Left forelimb (tissue), 1 donor: ENCODE measurements at regions not wholly inside any gene's neighbourhood (a gene's known extent, or its start where the extent isn't known, plus 50 kb on each side); places are given as distances from the start of the nearest gene placed in this dataset.

ENCODE experiments used
- DNase-seq: peaks from one replicate; pipeline ENCODE4 v3.0.0-alpha.2; 2018; ENCODE audit warnings: low spot score

- peak; percentile 72 for DNase-seq
Measured at GRCh38 chr3:72591522-72592421, 256.5 kb downstream of the SHQ1 start.

- no peak for DNase-seq
Measured at GRCh38 chr3:72590732-72591221, 257.5 kb downstream of the SHQ1 start.

GRCh38 chr3:72587282-72587681 is 261.0 kb downstream of the SHQ1 start:
- DNase-seq = no peak

- DNase-seq = no peak
Measured at GRCh38 chr3:72586694-72587093, 261.6 kb downstream of the SHQ1 start.

GRCh38 chr3:72585966-72586365 is 262.3 kb downstream of the SHQ1 start:
- DNase-seq = no peak

- DNase-seq = no peak
Measured at GRCh38 chr3:72584262-72584661, 264.0 kb downstream of the SHQ1 start.

GRCh38 chr3:72582963-72583362 is 265.3 kb downstream of the SHQ1 start:
- no peak for DNase-seq

- no peak for DNase-seq
Measured at GRCh38 chr3:72582211-72582878, 265.9 kb downstream of the SHQ1 start.

GRCh38 chr3:72580900-72581299 is 267.3 kb downstream of the SHQ1 start:
- no peak for DNase-seq

- DNase-seq = no peak
Measured at GRCh38 chr3:72580246-72580756, 267.9 kb downstream of the SHQ1 start.

- DNase-seq = no peak
Measured at GRCh38 chr3:72579581-72580245, 268.5 kb downstream of the SHQ1 start.

- no peak for DNase-seq
Measured at GRCh38 chr3:72579191-72579580, 269.1 kb downstream of the SHQ1 start.

- DNase-seq = no peak
Measured at GRCh38 chr3:72577190-72577589, 271.1 kb downstream of the SHQ1 start.

- no peak for DNase-seq
Measured at GRCh38 chr3:72576563-72576962, 271.7 kb downstream of the SHQ1 start.

- no peak for DNase-seq
Measured at GRCh38 chr3:72574144-72574543, 274.1 kb downstream of the SHQ1 start.

GRCh38 chr3:72573051-72573450 is 275.2 kb downstream of the SHQ1 start:
- no peak for DNase-seq

- DNase-seq = no peak
Measured at GRCh38 chr3:72572489-72573007, 275.7 kb downstream of the SHQ1 start.

- no peak for DNase-seq
Measured at GRCh38 chr3:72571638-72572114, 276.6 kb downstream of the SHQ1 start.

GRCh38 chr3:72571052-72571451 is 277.2 kb downstream of the SHQ1 start:
- no peak for DNase-seq

GRCh38 chr3:72569754-72570440 is 278.3 kb downstream of the SHQ1 start:
- DNase-seq = no peak

GRCh38 chr3:72568083-72568482 is 280.2 kb downstream of the SHQ1 start:
- DNase-seq = no peak
